WTC11 (cell line): ENCODE measurements at regions not wholly inside any gene's neighbourhood (a gene's known extent, or its start where the extent isn't known, plus 50 kb on each side); places are given as distances from the start of the nearest gene placed in this dataset.
A peak's percentile ranks its signal among the peaks of the same experiment; 100 is the strongest.

Source experiments
- ATAC-seq: fragments of 200-7000 bp; cut with Tn5 transposase; 2 replicates; pipeline ENCODE4 v1.10.0; 2021; ENCODE audit warnings: mild to moderate bottlenecking, moderate library complexity
- CTCF ChIA-PET: fragments of 300-600 bp; sonication (Branson Sonifier 250); formaldehyde crosslinking; loops from one replicate; lab custom pipeline; 2021; ENCODE audit warnings: antibody characterized with exemption; lab: Charles Lee
- POLR2A ChIA-PET: fragments of 350-600 bp; sonication (Branson Sonifier 250); formaldehyde crosslinking; loops from one replicate; lab custom pipeline; 2021; ENCODE audit warnings: antibody characterized with exemption; lab: Charles Lee
- DNase-seq: peaks from one replicate; pipeline ENCODE4 v3.0.0; 2021; ENCODE audit warnings: low spot score
- H3K27ac Mint-ChIP-seq: 2 replicates; pipeline ENCODE4 v1.8.0; 2021; ENCODE audit warnings: mixed read lengths
- H3K27me3 Mint-ChIP-seq: 2 replicates; pipeline ENCODE4 v1.8.0; 2021; ENCODE audit warnings: low read depth, mild to moderate bottlenecking, moderate library complexity, mixed read lengths
- H3K36me3 Mint-ChIP-seq: 2 replicates; pipeline ENCODE4 v1.8.0; 2021; ENCODE audit warnings: mixed read lengths
- H3K4me1 Mint-ChIP-seq: 2 replicates; pipeline ENCODE4 v1.8.0; 2022; ENCODE audit warnings: mixed read lengths
- H3K4me3 Mint-ChIP-seq: 2 replicates; pipeline ENCODE4 v1.8.0; 2021; ENCODE audit warnings: mild to moderate bottlenecking, moderate library complexity, mixed read lengths
- H3K9me3 Mint-ChIP-seq: 2 replicates; pipeline ENCODE4 v1.8.0; 2021; ENCODE audit warnings: mixed read lengths
- AR ChIP-seq: fragments of 250-450 bp; sonication (Bioruptor Pico); IDR thresholded peaks from 2 replicates; pipeline ENCODE4 v1.9.0; 2021; ENCODE audit warnings: mild to moderate bottlenecking
- ATF3 ChIP-seq: sonication (generic); formaldehyde crosslinking; conservative IDR thresholded peaks from 2 replicates; pipeline ENCODE4 v1.8.1; 2022; ENCODE audit warnings: mild to moderate bottlenecking, missing genetic modification reagents
- CDX4 ChIP-seq: fragments of 250-450 bp; sonication (Bioruptor Pico); IDR thresholded peaks from 2 replicates; pipeline ENCODE4 v1.9.0; 2021; ENCODE audit warnings: moderate library complexity, mild to moderate bottlenecking, inconsistent platforms, borderline replicate concordance
- ESRRA ChIP-seq: sonication (generic); formaldehyde crosslinking; IDR thresholded peaks from 2 replicates; pipeline ENCODE4 v1.8.1; 2022; ENCODE audit warnings: mild to moderate bottlenecking, missing genetic modification reagents, borderline replicate concordance
- FOXK1 ChIP-seq: sonication (generic); formaldehyde crosslinking; IDR thresholded peaks from 2 replicates; pipeline ENCODE4 v1.8.0; 2022; ENCODE audit warnings: mild to moderate bottlenecking, moderate library complexity, missing genetic modification reagents
- GRHL2 ChIP-seq: fragments of 250-450 bp; sonication (Bioruptor Pico); IDR thresholded peaks from 2 replicates; pipeline ENCODE4 v1.8.0; 2022; ENCODE audit warnings: mild to moderate bottlenecking, moderate library complexity; ENCODE audit not compliant: insufficient replicate concordance, severe bottlenecking
- IRF2 ChIP-seq: sonication (generic); formaldehyde crosslinking; IDR thresholded peaks from 2 replicates; pipeline ENCODE4 v1.8.0; 2022; ENCODE audit warnings: low read depth, missing genetic modification reagents, borderline replicate concordance
- JUN ChIP-seq: sonication (generic); formaldehyde crosslinking; IDR thresholded peaks from 2 replicates; pipeline ENCODE4 v1.8.0; 2023; ENCODE audit warnings: mild to moderate bottlenecking, missing genetic modification reagents
- KAT7 ChIP-seq: sonication (generic); formaldehyde crosslinking; IDR thresholded peaks from 2 replicates; pipeline ENCODE4 v1.8.1; 2023; ENCODE audit warnings: missing genetic modification reagents, mild to moderate bottlenecking, borderline replicate concordance
- MLX ChIP-seq: sonication (generic); formaldehyde crosslinking; IDR thresholded peaks from 2 replicates; pipeline ENCODE4 v1.8.1; 2023; ENCODE audit warnings: mild to moderate bottlenecking, missing genetic modification reagents, moderate library complexity
- NR1H2 ChIP-seq: sonication (generic); formaldehyde crosslinking; IDR thresholded peaks from 2 replicates; pipeline ENCODE4 v1.9.0; 2021; ENCODE audit warnings: mild to moderate bottlenecking, moderate library complexity, missing genetic modification reagents
- PRDM15 ChIP-seq: sonication (generic); formaldehyde crosslinking; IDR thresholded peaks from 2 replicates; pipeline ENCODE4 v1.8.0; 2022; ENCODE audit warnings: missing genetic modification reagents
- SOX15 ChIP-seq: fragments of 250-450 bp; sonication (Bioruptor Pico); IDR thresholded peaks from 2 replicates; pipeline ENCODE4 v1.9.0; 2021; ENCODE audit warnings: mild to moderate bottlenecking
- TEAD1 ChIP-seq: sonication (generic); formaldehyde crosslinking; IDR thresholded peaks from 2 replicates; pipeline ENCODE4 v1.8.0; 2022; ENCODE audit warnings: mild to moderate bottlenecking, missing genetic modification reagents
- USF1 ChIP-seq: sonication (generic); formaldehyde crosslinking; IDR thresholded peaks from 2 replicates; pipeline ENCODE4 v1.8.0; 2022; ENCODE audit warnings: mild to moderate bottlenecking, missing genetic modification reagents
- ZBTB21 ChIP-seq: sonication (generic); formaldehyde crosslinking; IDR thresholded peaks from 2 replicates; pipeline ENCODE4 v1.8.1; 2023; ENCODE audit warnings: mild to moderate bottlenecking, missing genetic modification reagents, borderline replicate concordance
- ZNF121 ChIP-seq: sonication (generic); formaldehyde crosslinking; IDR thresholded peaks from 2 replicates; pipeline ENCODE4 v1.8.0; 2023; ENCODE audit warnings: missing genetic modification reagents
- ZSCAN18 ChIP-seq: fragments of 250-450 bp; sonication (Bioruptor Pico); IDR thresholded peaks from 2 replicates; pipeline ENCODE4 v2.1.2; 2022; ENCODE audit warnings: mild to moderate bottlenecking, moderate library complexity

GRCh38 chr11:19525714-19526113 lies 186.9 kb upstream of the NAV2 start:
- H3K27me3 Mint-ChIP-seq = no peaks in the 10 kb centered on the region; the same call in 1 of the 2 replicates
- H3K4me1 Mint-ChIP-seq = peaks cover 26% of the 10 kb centered on the region
- no peaks in the 10 kb centered on the region for H3K36me3 Mint-ChIP-seq
- no peak overlapping the region for H3K27ac Mint-ChIP-seq
- POLR2A ChIA-PET = no interaction called here
- H3K4me3 Mint-ChIP-seq = no peak overlapping the region
- peak; percentile 67 for ATAC-seq
- H3K9me3 Mint-ChIP-seq = no peaks in the 10 kb centered on the region
- CTCF ChIA-PET = no interaction called here
- no peak for TF ChIP-seq MLX
- no peak for TF ChIP-seq ZBTB21
- no peak for TF ChIP-seq USF1 (CRISPR knock-in tag)
- no peak for TF ChIP-seq KAT7 (CRISPR knock-in tag)
- no peak for TF ChIP-seq PRDM15 (CRISPR knock-in tag)
- TF ChIP-seq JUN (CRISPR knock-in tag) = no peak
- TF ChIP-seq ZSCAN18 (CRISPR knock-in tag) = no peak
- no peak for TF ChIP-seq AR
- TF ChIP-seq ESRRA (CRISPR knock-in tag) = no peak
- no peak for TF ChIP-seq ATF3 (CRISPR knock-in tag)
- no peak for TF ChIP-seq CDX4
- TF ChIP-seq NR1H2 (CRISPR knock-in tag) = no peak
- TF ChIP-seq ZNF121 (CRISPR knock-in tag) = no peak
- no peak for TF ChIP-seq SOX15 (CRISPR knock-in tag)
- no peak for TF ChIP-seq IRF2
- no peak for TF ChIP-seq GRHL2 (CRISPR knock-in tag)
- TF ChIP-seq TEAD1 (CRISPR knock-in tag) = no peak
- no peak for TF ChIP-seq FOXK1 (CRISPR knock-in tag)
- no peak for DNase-seq
